Loucy (cell line): ENCODE measurements at regions not wholly inside any gene's neighbourhood (a gene's known extent, or its start where the extent isn't known, plus 50 kb on each side); places are given as distances from the start of the nearest gene placed in this dataset.

Experiments
- EZH2phosphoT487 ChIP-seq: fragments of 200-600 bp; IDR thresholded peaks from 2 replicates; pipeline ENCODE4 v1.6.1; 2018; ENCODE audit warnings: antibody characterized with exemption, mild to moderate bottlenecking, moderate library complexity, borderline replicate concordance
- TF ChIP-seq, protein P1 (sequence below): fragments of 200-600 bp; sonication (generic); conservative IDR thresholded peaks from 2 replicates; pipeline ENCODE4 v1.5.1; 2014; ENCODE audit warnings: mild to moderate bottlenecking, antibody characterized with exemption, low read length

DNA sequence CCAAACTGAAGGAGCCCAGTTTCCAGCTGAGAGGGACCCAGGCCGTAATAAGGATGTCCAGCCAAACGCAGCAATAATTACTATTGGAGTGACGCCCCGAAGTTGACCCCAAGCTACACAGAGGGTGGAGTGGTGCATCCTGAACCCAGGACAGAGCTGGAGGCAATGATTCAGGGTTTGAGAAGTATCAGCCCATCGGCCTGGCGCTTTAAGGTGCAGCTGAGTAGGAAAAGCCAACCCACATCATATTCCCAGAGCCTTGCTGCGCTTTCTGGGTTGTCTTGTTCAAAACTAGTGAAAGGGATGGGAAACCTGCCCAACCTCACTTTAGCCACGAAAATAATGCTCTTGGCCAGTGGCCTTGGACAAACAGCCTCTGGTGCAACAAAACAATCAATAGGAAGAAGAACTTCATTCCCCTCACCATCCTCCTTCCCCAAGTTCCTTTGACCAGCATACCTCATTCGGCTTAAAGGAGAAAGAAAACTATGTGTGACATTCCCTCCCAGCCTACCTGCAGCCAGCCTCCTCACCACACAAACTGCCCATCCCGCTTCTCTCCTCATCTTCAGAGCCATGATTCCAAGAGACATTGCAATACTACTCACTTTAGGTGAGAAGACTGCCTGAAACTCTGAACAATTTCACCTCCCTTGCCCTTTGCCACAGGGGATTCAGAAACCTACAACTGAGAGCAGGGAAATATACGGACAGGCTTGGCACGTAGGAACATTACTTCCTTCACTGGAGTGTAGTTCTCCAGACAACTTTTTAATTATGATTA, 217.2 kb upstream of the MKLN1 start:
- TF ChIP-seq, protein P1, sequence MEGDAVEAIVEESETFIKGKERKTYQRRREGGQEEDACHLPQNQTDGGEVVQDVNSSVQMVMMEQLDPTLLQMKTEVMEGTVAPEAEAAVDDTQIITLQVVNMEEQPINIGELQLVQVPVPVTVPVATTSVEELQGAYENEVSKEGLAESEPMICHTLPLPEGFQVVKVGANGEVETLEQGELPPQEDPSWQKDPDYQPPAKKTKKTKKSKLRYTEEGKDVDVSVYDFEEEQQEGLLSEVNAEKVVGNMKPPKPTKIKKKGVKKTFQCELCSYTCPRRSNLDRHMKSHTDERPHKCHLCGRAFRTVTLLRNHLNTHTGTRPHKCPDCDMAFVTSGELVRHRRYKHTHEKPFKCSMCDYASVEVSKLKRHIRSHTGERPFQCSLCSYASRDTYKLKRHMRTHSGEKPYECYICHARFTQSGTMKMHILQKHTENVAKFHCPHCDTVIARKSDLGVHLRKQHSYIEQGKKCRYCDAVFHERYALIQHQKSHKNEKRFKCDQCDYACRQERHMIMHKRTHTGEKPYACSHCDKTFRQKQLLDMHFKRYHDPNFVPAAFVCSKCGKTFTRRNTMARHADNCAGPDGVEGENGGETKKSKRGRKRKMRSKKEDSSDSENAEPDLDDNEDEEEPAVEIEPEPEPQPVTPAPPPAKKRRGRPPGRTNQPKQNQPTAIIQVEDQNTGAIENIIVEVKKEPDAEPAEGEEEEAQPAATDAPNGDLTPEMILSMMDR = no peak
- no peak for TF ChIP-seq EZH2phosphoT487
